Heart left ventricle (tissue), 16 donors: ENCODE measurements at regions not wholly inside any gene's neighbourhood (a gene's known extent, or its start where the extent isn't known, plus 50 kb on each side); places are given as distances from the start of the nearest gene placed in this dataset.

Experiments used
- ATAC-seq, 4 donors: fragments of 200-7000 bp; cut with Tn5 transposase; one replicate each; pipeline ENCODE4 v1.9.1; 2020 to 2022; ENCODE audit warnings: moderate library complexity in 4 of 4, mild to moderate bottlenecking in 3 of 4, moderate number of reproducible peaks in 1 of 4
- DNase-seq, 5 donors: peaks; one replicate each; pipeline ENCODE4 v3.0.0-alpha.2; 2020
- H3K27ac ChIP-seq, 12 donors: fragments of 200-600 bp; sonication (generic) in 4 of 12; one replicate each; pipeline versions ENCODE4 v1.5.0 to v1.8.0; 2016 to 2022; ENCODE audit warnings: mild to moderate bottlenecking in 2 of 12
- H3K27me3 ChIP-seq, 9 donors: fragments of 200-600 bp; sonication (generic) in 2 of 9; one replicate each; pipeline versions ENCODE4 v1.5.1 to v1.8.0; 2016 to 2022; ENCODE audit warnings: mild to moderate bottlenecking in 3 of 9
- H3K36me3 ChIP-seq, 9 donors: fragments of 200-600 bp; sonication (generic) in 2 of 9; one replicate each; pipeline versions ENCODE4 v1.5.0 to v1.8.0; 2018 to 2022; ENCODE audit warnings: mild to moderate bottlenecking in 2 of 9
- H3K4me1 ChIP-seq, 12 donors: fragments of 200-600 bp; sonication (generic) in 4 of 12; one replicate each; pipeline versions ENCODE4 v1.5.0 to v1.8.0; 2016 to 2022; ENCODE audit warnings: mild to moderate bottlenecking in 3 of 12
- H3K4me3 ChIP-seq, 12 donors: fragments of 200-600 bp; sonication (generic) in 4 of 12; one replicate each; pipeline versions ENCODE4 v1.5.0 to v1.8.0; 2017 to 2022; ENCODE audit warnings: mild to moderate bottlenecking in 9 of 12, moderate library complexity in 4 of 12
- H3K9me3 ChIP-seq, 12 donors: fragments of 200-600 bp; sonication (generic) in 4 of 12; one replicate each; pipeline versions ENCODE4 v1.5.0 to v1.8.0; 2016 to 2022; ENCODE audit warnings: mild to moderate bottlenecking in 1 of 12
- CTCF ChIP-seq, 12 donors: fragments of 200-600 bp; sonication (generic) in 4 of 12; IDR thresholded peaks; one replicate each; pipeline versions ENCODE4 v1.5.0 to v1.8.0; 2018 to 2022; ENCODE audit warnings: antibody characterized with exemption in 12 of 12, mild to moderate bottlenecking in 5 of 12
- POLR2A ChIP-seq, 2 donors: fragments of 450-650 bp; IDR thresholded peaks; one replicate each; pipeline ENCODE4 v1.6.1; 2017; ENCODE audit warnings: antibody characterized with exemption in 2 of 2, mild to moderate bottlenecking in 2 of 2, moderate library complexity in 2 of 2
- WGBS, 4 donors: extraction: QIAGEN DNeasy Blood & Tissue Kit in 2 of 4; methylation state at CpG; one replicate each; pipeline versions ENCODE4 v1.1.5 to v1.1.7; 2013 to 2018; 5-methylcytosine and 5-hydroxymethylcytosine counted together
- intact Hi-C, 10 donors: fragments of 100-400 bp; cut with DNase I; formaldehyde crosslinking; loops; one replicate each; pipeline versions ENCODE4 v1.11.1 to v1.14.2; 2022
- donor health status: ischemic (EF 13 %, LVEDD 7.1; RV severe dilation, severe dysfunction).
- donor health status: healthy with polysubstance abuse.
- donor health status: DM: no; HTN: yes; CAD: no.
- donor health status: DM: no; HTN: no; CAD: no.
- donor health status: ischemic (EF 25% LVEDD 6.9; RV normal size, moderate dysfunction).
- donor health status: ischemic (EF 25% LVEDD 5.7; RV mildly dilated, moderate dysfunction).
- donor health status: healthy.
- donor health status: DM: yes; HTN: yes; CAD: no.
- donor health status: ischemic (EF 35%, LVEDD 5.7; RV mildly dilated, moderate dysfunction).
- donor health status: nonischemic (EF 11% LVEDD 7.7; RV severe dilation, severe dysfunction).
- donor health status: DM: yes; HTN: yes; CAD: no.
- donor health status: PGD.
- donor health status: ischemic (EF 29% LVEDD 5.4; RV normal size, mild dysfunction).
- donor health status: nonischemic (EF 23%, LVEDD 6.1; RV moderate dilation, normal function).

- ATAC-seq = peak in 2 of 4 donors; percentile 48 to 67
Observed at GRCh38 chr14:65239938-65240296, 137.6 kb upstream of the MAX start.

GRCh38 chr14:65241125-65241752, 138.9 kb upstream of the MAX start:
- no peak for TF ChIP-seq CTCF (IDR thresholded peaks at IDR 0.05)
- TF ChIP-seq POLR2A (IDR thresholded peaks at IDR 0.05) = no peak
- Histone ChIP-seq H3K9me3 (no peaks in the 10 kb centered on the region), H3K36me3 (no peaks in the 10 kb centered on the region), H3K27me3 (no peaks in the 10 kb centered on the region), H3K27ac (no peak overlapping the region), H3K4me3 (no peak overlapping the region), H3K4me1 (peaks cover 0 to 27% (median 4%) of the 10 kb centered on the region in 12 donors)
- intact Hi-C loops = no loop called here
- DNase-seq (no peak), ATAC-seq (no peak)
- 89 to 97% (median 91%) methylated on average over 9 of the region's 9 CpGs for WGBS, 4 donors

More at GRCh38 chr14:65239938-65240296, 137.6 kb upstream of the MAX start:
- Histone ChIP-seq H3K4me1 (peaks cover 0 to 27% (median 4%) of the 10 kb centered on the region in 12 donors), H3K27me3 (no peaks in the 10 kb centered on the region), H3K9me3 (no peaks in the 10 kb centered on the region), H3K27ac (peak overlapping the region in 1 of 12 donors; percentile 68), H3K4me3 (no peak overlapping the region), H3K36me3 (no peaks in the 10 kb centered on the region)
- peak in 1 of 5 donors; percentile 42 for DNase-seq
- intact Hi-C loops = loop anchor here in 1 of 10 donors (5.0 kb wide), 1 partner anchor 172 kb away; the partner anchor contains the start of gene FUT8
- WGBS, 4 donors = 50 to 83% (median 66%) methylated on average over 1 of the region's 1 CpG
- TF ChIP-seq CTCF (IDR thresholded peaks at IDR 0.05) (no peak), POLR2A (IDR thresholded peaks at IDR 0.05) (no peak)

GRCh38 chr14:65242732-65243134, 140.4 kb upstream of the MAX start:
- 80 to 88% (median 83%) methylated on average over 4 of the region's 4 CpGs for WGBS, 4 donors
- no peaks in the 10 kb centered on the region for H3K36me3 ChIP-seq
- ATAC-seq = no peak

More at GRCh38 chr14:65242732-65243134, 140.4 kb upstream of the MAX start:
- DNase-seq = no peak
- intact Hi-C loops = no loop called here
- Histone ChIP-seq H3K9me3 (no peaks in the 10 kb centered on the region), H3K4me3 (no peak overlapping the region), H3K27me3 (no peaks in the 10 kb centered on the region), H3K4me1 (peaks cover 0 to 27% (median 4%) of the 10 kb centered on the region in 12 donors), H3K27ac (no peak overlapping the region)
- TF ChIP-seq CTCF (IDR thresholded peaks at IDR 0.05) = no peak
